Suppressor macrophage treated with lipopolysaccharide for 1 hour (primary cell): ENCODE measurements at regions not wholly inside any gene's neighbourhood (a gene's known extent, or its start where the extent isn't known, plus 50 kb on each side); places are given as distances from the start of the nearest gene placed in this dataset.

Experiments used
- DNase-seq, 3 donors: peaks; one replicate each; pipeline ENCODE4 v3.0.0-alpha.2; 2020 to 2022

- DNase-seq = no peak
Measured at GRCh38 chr4:138014590-138015288, 227.4 kb downstream of the SLC7A11 start.

- no peak for DNase-seq
Measured at GRCh38 chr4:138013625-138014024, 228.5 kb downstream of the SLC7A11 start.

- DNase-seq = no peak
Measured at GRCh38 chr4:138010639-138011038, 231.5 kb downstream of the SLC7A11 start.

- peak in 2 of 3 donors; percentile 1 to 8 for DNase-seq
Measured at GRCh38 chr4:138007572-138007971, 234.6 kb downstream of the SLC7A11 start.

GRCh38 chr4:138005486-138005885 is 236.7 kb downstream of the SLC7A11 start:
- DNase-seq = no peak

GRCh38 chr4:138003248-138003647 is 238.9 kb downstream of the SLC7A11 start:
- DNase-seq = no peak

- DNase-seq = no peak
Measured at GRCh38 chr4:137998666-137999429, 243.3 kb downstream of the SLC7A11 start.

GRCh38 chr4:137997496-137997895 is 244.7 kb downstream of the SLC7A11 start:
- DNase-seq = no peak

GRCh38 chr4:137994853-137995252 is 247.3 kb downstream of the SLC7A11 start:
- DNase-seq = no peak

GRCh38 chr4:137993232-137993631 is 248.9 kb downstream of the SLC7A11 start:
- no peak for DNase-seq

- DNase-seq = no peak
Measured at GRCh38 chr4:137981277-137981676, 260.9 kb downstream of the SLC7A11 start.

- no peak for DNase-seq
Measured at GRCh38 chr4:137980641-137981040, 261.5 kb downstream of the SLC7A11 start.

GRCh38 chr4:137979938-137980337 is 262.2 kb downstream of the SLC7A11 start:
- DNase-seq = no peak

- DNase-seq = no peak
Measured at GRCh38 chr4:137968956-137969678, 273.0 kb downstream of the SLC7A11 start.

GRCh38 chr4:137967480-137968190 is 274.5 kb downstream of the SLC7A11 start:
- no peak for DNase-seq

GRCh38 chr4:137966504-137966903 is 275.6 kb downstream of the SLC7A11 start:
- no peak for DNase-seq

GRCh38 chr4:137961051-137961438 is 281.1 kb downstream of the SLC7A11 start:
- DNase-seq = no peak

- no peak for DNase-seq
Measured at GRCh38 chr4:137960371-137961050, 281.6 kb downstream of the SLC7A11 start.

- DNase-seq = no peak
Measured at GRCh38 chr4:137957806-137958205, 284.3 kb downstream of the SLC7A11 start.

- no peak for DNase-seq
Measured at GRCh38 chr4:137956256-137956655, 285.9 kb downstream of the SLC7A11 start.

- no peak for DNase-seq
Measured at GRCh38 chr4:137955595-137955994, 286.6 kb downstream of the SLC7A11 start.

GRCh38 chr4:137952116-137952515 is 290.0 kb downstream of the SLC7A11 start:
- no peak for DNase-seq
